SK-N-SH treated with all-trans-retinoic acid at 6 μM for 48 hours (cell line): ENCODE measurements at regions not wholly inside any gene's neighbourhood (a gene's known extent, or its start where the extent isn't known, plus 50 kb on each side); places are given as distances from the start of the nearest gene placed in this dataset.

Experiments used
- ARNTL ChIP-seq: fragments of 450-650 bp; formaldehyde crosslinking; IDR thresholded peaks from 2 replicates; pipeline ENCODE4 v1.5.0; 2020; ENCODE audit warnings: low read depth, mild to moderate bottlenecking, moderate library complexity, borderline replicate concordance
- BACH2 ChIP-seq: fragments of 250-450 bp; sonication (Bioruptor Pico); IDR thresholded peaks from 2 replicates; pipeline ENCODE4 v1.9.0; 2021; ENCODE audit warnings: mild to moderate bottlenecking, borderline replicate concordance
- CREB5 ChIP-seq: fragments of 250-450 bp; sonication (Bioruptor Pico); IDR thresholded peaks from 2 replicates; pipeline ENCODE4 v1.5.1; 2020; ENCODE audit warnings: low read depth, mild to moderate bottlenecking, moderate library complexity
- CSDC2 ChIP-seq: fragments of 250-450 bp; sonication (Bioruptor Pico); IDR thresholded peaks from 2 replicates; pipeline ENCODE4 v1.5.0; 2020; ENCODE audit warnings: mild to moderate bottlenecking, moderate library complexity
- GLIS3 ChIP-seq: fragments of 250-450 bp; sonication (Bioruptor Pico); IDR thresholded peaks from 2 replicates; pipeline ENCODE4 v1.5.0; 2020; ENCODE audit warnings: mild to moderate bottlenecking, moderate library complexity
- RARB ChIP-seq: fragments of 250-450 bp; sonication (Bioruptor Pico); IDR thresholded peaks from 2 replicates; pipeline ENCODE4 v1.8.0; 2021; ENCODE audit warnings: mild to moderate bottlenecking, moderate library complexity
- TCF4 ChIP-seq: fragments of 250-450 bp; sonication (Bioruptor Pico); IDR thresholded peaks from 2 replicates; pipeline ENCODE4 v1.8.0; 2021; ENCODE audit warnings: mild to moderate bottlenecking, moderate library complexity, borderline replicate concordance
- ZFP30 ChIP-seq: fragments of 450-650 bp; formaldehyde crosslinking; IDR thresholded peaks from 2 replicates; pipeline ENCODE4 v1.5.0; 2022; ENCODE audit warnings: mild to moderate bottlenecking, moderate library complexity

- TF ChIP-seq ZFP30 (CRISPR knock-in tag) (no peak), BACH2 (CRISPR knock-in tag) (no peak), RARB (no peak), CREB5 (CRISPR knock-in tag) (no peak), CSDC2 (CRISPR knock-in tag) (no peak), ARNTL (CRISPR knock-in tag) (no peak), TCF4 (CRISPR knock-in tag) (no peak), GLIS3 (CRISPR knock-in tag) (no peak)
Observed at GRCh38 chr6:12622566-12622965, 94.0 kb upstream of the PHACTR1 start.
